GM18498 (cell line): ENCODE measurements at regions not wholly inside any gene's neighbourhood (a gene's known extent, or its start where the extent isn't known, plus 50 kb on each side); places are given as distances from the start of the nearest gene placed in this dataset.
"Not testable (repeated sequence)": the region's sequence is repeated elsewhere in the genome, so short reads cannot be mapped to it uniquely, and the experiment has no call there.

ENCODE experiments used
- ATAC-seq: cut with Tn5 transposase; IDR thresholded peaks from one replicate; pipeline ENCODE4 v1.9.1; 2021; ENCODE audit warnings: mild to moderate bottlenecking, moderate library complexity; ENCODE audit not compliant: unreplicated experiment

GRCh38 chr6:8361259-8361658 is 74.1 kb downstream of the SLC35B3 start:
- no peak for ATAC-seq

GRCh38 chr6:8352966-8353340 is 82.4 kb downstream of the SLC35B3 start:
- ATAC-seq = no peak

GRCh38 chr6:8352335-8352965 is 82.9 kb downstream of the SLC35B3 start:
- no peak for ATAC-seq

GRCh38 chr6:8343600-8343999 is 91.7 kb downstream of the SLC35B3 start:
- ATAC-seq = no peak

- ATAC-seq = no peak
These were observed 93.0 kb downstream of the SLC35B3 start for GRCh38 chr6:8342241-8342819.

GRCh38 chr6:8337147-8337546 is 98.2 kb downstream of the SLC35B3 start:
- peak; percentile 57 for ATAC-seq

GRCh38 chr6:8336406-8337057 is 98.8 kb downstream of the SLC35B3 start:
- ATAC-seq = no peak

- no peak for ATAC-seq
These were observed 99.4 kb downstream of the SLC35B3 start for GRCh38 chr6:8335896-8336295.

GRCh38 chr6:8335381-8335780 is 100.0 kb downstream of the SLC35B3 start:
- ATAC-seq = no peak

GRCh38 chr6:8334113-8334512 is 101.2 kb downstream of the SLC35B3 start:
- ATAC-seq = no peak

GRCh38 chr6:8329562-8329961 is 105.8 kb downstream of the SLC35B3 start:
- ATAC-seq = no peak

GRCh38 chr6:8325743-8326142 is 109.6 kb downstream of the SLC35B3 start:
- no peak for ATAC-seq

- no peak for ATAC-seq
These were observed 112.7 kb downstream of the SLC35B3 start for GRCh38 chr6:8322659-8323058.

GRCh38 chr6:8321671-8322404 is 113.5 kb downstream of the SLC35B3 start:
- ATAC-seq = no peak

GRCh38 chr6:8315154-8315553 is 120.2 kb downstream of the SLC35B3 start:
- no peak for ATAC-seq

GRCh38 chr6:8301502-8301901 is 133.8 kb downstream of the SLC35B3 start:
- ATAC-seq = no peak

- no peak for ATAC-seq
These were observed 136.3 kb downstream of the SLC35B3 start for GRCh38 chr6:8299034-8299433.

- ATAC-seq = not testable (repeated sequence)
These were observed 152.4 kb downstream of the SLC35B3 start for GRCh38 chr6:8282946-8283345.

GRCh38 chr6:8282380-8282779 is 153.0 kb downstream of the SLC35B3 start:
- ATAC-seq = no peak

- ATAC-seq = no peak
These were observed 156.1 kb downstream of the SLC35B3 start for GRCh38 chr6:8279041-8279805.

GRCh38 chr6:8278562-8278961 is 156.8 kb downstream of the SLC35B3 start:
- no peak for ATAC-seq
